ENCODE measurements at regions not wholly inside any gene's neighbourhood (a gene's known extent, or its start where the extent isn't known, plus 50 kb on each side); places are given as distances from the start of the nearest gene placed in this dataset.
"Not testable (repeated sequence)": the region's sequence is repeated elsewhere in the genome, so short reads cannot be mapped to it uniquely, and the experiment has no call there.

DNA sequence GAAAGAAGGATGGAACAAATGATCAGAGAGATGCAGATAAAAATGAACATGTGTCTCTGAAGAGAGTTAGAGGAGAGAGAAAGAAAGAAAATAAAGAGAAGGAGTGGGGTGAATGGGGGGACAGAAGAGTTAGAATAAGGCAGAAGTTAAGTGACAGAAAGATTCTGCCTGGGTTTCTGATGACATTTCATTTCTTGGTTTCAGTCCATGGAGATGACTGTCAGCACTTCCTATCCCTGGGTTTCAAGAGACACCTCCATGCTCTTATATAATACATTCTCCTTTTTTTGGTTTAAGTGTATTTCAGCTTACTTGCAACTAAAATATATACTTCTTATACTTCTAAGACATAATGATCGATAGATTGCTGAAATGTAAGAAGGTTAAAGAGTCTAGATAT is 213.0 kb upstream of the IL12B start:
- DNase-seq: no peak

GRCh38 chr5:159545156-159545555 is 214.9 kb upstream of the IL12B start:
- no peak for DNase-seq

DNA sequence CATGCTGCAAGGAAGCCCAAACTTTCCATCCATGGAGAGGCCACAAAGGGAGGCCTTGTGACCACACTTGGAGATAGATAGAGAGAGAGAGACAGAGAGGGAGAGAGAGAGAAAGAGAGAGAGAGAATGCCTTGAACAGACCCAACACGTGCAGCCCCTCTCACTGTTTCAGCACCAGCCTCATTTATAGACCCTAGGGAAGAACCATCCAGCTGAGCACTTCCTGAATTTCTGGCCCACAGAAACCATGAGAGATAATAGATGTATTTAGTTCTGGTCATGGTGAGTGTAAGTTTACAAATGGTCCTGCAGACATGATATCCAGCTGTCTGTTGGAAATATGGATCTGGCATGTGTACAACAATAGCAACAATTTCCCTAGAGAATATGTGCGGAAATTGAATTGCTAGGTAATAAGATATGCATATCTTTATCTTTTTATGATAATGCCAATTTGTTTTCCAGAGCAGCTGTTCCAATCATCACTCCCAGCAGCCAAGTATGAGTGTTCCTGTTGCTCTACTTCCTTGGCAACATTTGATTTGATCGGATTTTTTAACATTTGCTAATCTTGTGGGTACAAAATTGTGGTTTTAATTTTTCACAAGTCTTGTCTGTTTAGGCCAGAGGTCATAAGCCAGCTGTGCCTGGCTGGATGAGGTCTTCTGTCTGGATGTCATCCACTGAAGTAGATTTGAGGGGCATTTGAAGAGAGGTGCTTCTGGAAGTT is 217.3 kb upstream of the IL12B start:
- no peak for DNase-seq

DNA sequence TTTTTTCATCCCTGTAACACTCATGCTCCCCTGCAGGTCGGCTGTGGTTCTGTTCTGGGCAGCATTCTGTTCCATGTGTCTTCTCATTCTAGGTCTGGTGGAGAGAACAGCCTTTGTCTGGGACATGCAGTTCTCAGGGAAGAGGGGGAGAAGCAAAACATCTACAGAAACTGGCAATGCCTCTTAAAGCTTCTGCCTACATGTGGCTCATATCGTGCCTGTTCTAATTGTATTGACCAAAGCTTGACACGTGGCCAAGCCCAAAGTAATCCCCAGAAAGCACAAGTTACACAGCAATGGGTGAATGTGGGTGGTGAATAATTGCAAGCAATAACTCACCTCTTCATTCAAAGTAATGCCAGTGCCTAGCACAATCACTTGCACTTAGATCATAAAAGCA is 218.2 kb upstream of the IL12B start:
- DNase-seq: no peak

DNA sequence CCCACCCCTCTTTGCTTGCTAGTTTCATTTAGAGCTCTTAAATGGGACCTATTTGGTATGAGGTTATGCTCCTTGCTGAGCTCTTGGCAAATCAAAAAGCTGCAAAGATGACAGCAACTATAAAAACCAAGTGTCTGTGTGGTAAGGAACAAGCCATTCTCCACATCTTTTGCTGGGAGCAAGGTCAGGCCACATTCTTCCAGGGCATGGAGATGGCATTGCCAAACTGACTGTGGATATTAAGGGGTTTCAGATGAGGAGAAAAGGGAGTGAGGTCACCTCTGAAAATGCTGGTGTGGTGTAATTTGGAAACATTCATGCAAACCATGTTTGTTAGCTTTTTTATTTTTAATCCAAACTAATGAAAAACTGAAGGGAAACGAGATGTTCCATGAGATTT is 218.8 kb upstream of the IL12B start:
- no peak for DNase-seq

DNA sequence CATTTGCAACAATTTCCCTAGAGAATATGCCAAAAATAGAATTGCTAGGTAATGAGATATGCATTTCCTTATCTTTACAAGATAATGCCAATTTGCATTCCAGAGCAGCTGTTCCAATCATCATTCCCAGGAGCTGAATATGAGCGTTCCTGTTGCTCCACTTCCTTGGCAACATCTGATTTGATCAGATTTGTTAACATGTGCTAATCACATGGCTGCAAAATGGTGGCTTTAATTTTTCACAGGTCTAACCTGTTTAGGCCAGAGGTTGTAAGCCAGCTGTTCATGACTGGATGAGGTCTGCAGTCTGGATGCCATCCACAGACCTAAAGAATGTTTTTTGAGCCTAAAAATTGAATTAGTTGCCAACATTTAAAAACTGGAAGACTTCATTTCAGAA is 220.7 kb upstream of the IL12B start:
- no peak for DNase-seq

GRCh38 chr5:159552751-159553150 is 222.5 kb upstream of the IL12B start:
- DNase-seq: no peak

DNA sequence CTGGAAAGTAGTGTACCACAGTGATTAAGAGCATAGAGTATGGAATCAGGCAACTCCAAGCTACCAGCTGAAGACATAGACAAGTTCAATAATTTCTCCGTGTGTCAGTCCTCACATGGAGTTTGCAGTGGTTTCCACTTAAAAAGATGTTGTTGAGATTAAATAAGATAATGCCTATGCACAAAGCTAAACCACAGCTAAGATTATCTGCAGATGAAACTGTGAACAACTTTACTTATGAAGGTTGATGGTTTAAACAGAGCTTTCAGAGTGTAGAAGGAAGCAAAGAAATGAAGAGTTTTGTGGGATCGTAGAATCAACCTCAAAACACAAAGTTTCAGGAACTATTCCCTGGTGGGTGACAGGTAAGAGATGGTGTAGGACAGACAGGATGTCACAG is 223.5 kb upstream of the IL12B start:
- DNase-seq: no peak

- no peak for DNase-seq
Measured at GRCh38 chr5:159555084-159555483, 224.8 kb upstream of the IL12B start.

GRCh38 chr5:159559337-159559736 is 229.1 kb upstream of the IL12B start:
- no peak for DNase-seq

GRCh38 chr5:159560088-159560487 is 229.8 kb upstream of the IL12B start:
- DNase-seq: no peak

- DNase-seq: no peak
Measured at GRCh38 chr5:159564031-159564430, 233.7 kb upstream of the IL12B start.

DNA sequence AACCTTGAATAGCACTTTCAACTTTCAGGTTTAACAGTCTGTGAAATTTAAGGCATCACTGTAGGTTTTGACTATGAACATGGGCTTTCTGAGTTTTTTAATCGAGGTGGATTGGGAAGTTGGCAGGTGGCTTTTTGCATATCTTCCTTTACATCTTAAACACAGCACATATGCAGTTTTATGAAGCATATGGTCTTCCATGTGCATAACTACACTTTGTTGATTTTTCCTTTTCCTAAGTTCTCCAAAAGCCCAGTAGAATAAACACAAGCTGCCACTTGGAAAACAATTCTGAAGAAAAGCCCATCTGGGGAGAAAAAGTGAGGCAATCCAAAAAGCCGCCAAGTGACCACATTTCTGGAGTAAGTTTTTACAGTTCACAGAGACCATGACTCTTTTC is 236.5 kb upstream of the IL12B start:
- no peak for DNase-seq

DNA sequence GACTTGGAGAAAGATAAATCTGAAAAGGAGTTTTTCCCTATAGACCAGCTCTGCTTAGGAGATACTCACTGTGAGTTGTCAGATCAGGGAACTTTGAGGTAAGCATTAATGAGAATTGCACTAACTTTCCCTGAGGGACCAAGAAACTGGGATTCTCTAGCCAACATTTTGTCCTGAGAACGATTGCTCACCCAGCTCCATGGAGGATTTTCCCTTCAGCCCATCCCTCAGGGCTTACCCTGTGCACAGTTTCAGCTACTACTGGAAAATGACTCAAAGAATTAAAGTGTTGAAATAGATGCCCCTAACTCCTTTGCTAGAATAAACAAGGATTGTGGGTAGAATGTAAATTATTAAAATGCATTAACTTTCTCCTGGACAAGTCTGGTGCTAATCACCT is 237.2 kb upstream of the IL12B start:
- no peak for DNase-seq

DNA sequence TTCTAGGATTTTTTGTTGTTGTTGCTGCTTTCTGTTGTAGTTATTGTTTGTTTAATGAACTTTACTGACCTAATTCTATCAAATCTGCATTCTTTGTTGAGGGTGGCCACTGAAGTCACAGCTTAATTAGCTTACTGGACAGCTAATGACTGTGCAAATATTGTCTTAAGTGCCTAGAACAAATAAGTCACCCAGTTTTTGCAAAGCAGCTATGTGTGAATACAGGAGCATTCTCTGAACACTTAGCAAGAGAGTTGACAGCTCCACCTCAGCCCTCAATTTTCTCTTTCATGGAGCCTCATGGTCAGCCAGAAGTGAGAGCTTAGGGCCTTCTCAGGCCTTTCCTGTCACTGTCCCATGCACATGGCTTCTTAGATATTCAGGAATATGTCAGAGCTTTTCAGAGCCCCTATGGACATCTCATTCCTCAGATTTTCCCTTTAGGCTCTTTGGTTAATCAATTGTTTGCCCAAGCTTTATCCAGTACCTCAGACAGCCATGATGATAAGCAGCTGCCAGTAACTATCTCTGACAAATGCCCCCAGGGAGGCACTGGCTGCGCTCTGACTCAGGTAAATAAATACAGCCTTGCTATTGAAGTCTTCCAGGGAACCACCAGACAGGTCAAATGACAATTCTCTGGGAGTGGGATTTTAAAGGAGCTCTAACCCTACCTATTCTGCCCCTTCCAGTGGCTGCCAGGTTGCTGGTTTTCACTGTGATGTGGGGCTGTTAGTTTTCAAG is 241.4 kb upstream of the IL12B start:
- no peak for DNase-seq

DNA sequence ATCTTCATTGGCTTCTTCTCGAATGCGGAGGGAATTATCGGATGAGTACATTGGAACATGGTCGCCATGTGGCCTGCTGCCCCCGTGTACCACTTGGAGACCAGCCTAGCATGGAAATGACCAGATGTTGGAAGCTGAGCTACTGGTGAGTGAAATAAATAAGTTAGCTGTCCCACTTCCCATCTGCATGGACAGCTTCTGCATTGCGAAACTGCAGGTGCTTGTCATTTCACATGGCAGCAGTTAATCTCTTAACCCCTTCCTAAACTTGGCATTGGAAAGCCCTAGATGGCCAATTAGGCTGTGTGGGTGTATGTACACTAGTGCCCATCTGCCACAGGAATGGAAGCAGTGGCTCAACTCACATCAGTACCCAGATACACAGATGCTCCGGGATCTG is 246.6 kb upstream of the IL12B start:
- DNase-seq: no peak

- no peak for DNase-seq
Measured at GRCh38 chr5:159581502-159582249, 251.4 kb upstream of the IL12B start.

- DNase-seq: no peak
Measured at GRCh38 chr5:159582756-159583541, 252.7 kb upstream of the IL12B start.

- no peak for DNase-seq
Measured at GRCh38 chr5:159586921-159587320, 256.6 kb upstream of the IL12B start.

- no peak for DNase-seq
Measured at GRCh38 chr5:159588941-159589340, 258.7 kb upstream of the IL12B start.

DNA sequence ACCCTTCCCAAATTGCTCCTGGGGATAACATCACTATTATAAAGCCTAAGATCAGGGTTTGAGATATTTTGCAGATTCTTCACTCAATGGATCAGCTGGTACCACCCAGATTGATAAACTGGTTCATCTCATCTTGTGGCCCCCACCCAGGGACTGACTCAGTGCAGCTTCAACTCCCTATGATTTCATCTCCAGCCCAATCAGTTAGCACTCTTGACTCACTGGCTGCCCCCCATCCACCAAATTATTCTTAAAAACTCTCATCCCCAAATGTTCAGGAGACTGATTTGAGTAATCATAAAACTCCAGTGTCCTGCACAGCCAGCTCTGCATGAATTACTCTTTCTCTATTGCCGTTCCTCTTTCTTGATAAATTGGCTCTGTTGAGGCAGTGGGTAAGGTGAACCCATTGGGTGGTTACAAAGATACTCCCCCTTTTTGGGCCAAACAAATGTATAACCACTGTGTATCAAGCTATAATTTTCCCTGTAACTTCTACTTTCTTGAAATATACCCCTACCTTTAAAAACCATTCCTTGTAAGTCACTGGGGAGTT is 263.3 kb upstream of the IL12B start:
- DNase-seq: no peak

GRCh38 chr5:159595561-159595960 is 265.3 kb upstream of the IL12B start:
- not testable (repeated sequence) for DNase-seq

- DNase-seq: no peak
Measured at GRCh38 chr5:159601216-159601615, 270.9 kb upstream of the IL12B start.

Data from NCI-H187 (cell line).